HG03442 (cell line): ENCODE measurements at regions not wholly inside any gene's neighbourhood (a gene's known extent, or its start where the extent isn't known, plus 50 kb on each side); places are given as distances from the start of the nearest gene placed in this dataset.
"Not testable (repeated sequence)": the region's sequence is repeated elsewhere in the genome, so short reads cannot be mapped to it uniquely, and the experiment has no call there.

Source experiments
- ATAC-seq: cut with Tn5 transposase; IDR thresholded peaks from one replicate; pipeline ENCODE4 v1.9.1; 2021; ENCODE audit warnings: mild to moderate bottlenecking, moderate library complexity; ENCODE audit not compliant: unreplicated experiment

DNA sequence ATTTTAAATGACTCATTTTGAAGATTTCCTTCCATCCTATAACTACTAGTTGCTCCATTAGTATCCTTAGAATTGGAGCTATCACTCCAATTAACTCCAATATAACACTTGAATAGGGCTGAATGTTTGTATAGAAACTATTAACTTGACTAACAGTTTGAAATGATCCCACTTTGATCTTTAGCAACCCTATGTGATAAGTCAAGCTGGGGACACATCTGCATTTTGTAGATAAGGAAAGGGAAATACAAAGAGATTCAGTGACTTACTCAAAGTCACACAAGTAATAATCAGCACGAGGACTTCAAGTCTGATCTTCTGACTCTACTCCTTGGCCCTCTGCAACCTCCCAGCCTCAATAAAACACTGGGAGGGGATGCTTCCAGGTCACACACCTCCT lies 101.1 kb downstream of the TMEM215 start:
- ATAC-seq, result no peak

DNA sequence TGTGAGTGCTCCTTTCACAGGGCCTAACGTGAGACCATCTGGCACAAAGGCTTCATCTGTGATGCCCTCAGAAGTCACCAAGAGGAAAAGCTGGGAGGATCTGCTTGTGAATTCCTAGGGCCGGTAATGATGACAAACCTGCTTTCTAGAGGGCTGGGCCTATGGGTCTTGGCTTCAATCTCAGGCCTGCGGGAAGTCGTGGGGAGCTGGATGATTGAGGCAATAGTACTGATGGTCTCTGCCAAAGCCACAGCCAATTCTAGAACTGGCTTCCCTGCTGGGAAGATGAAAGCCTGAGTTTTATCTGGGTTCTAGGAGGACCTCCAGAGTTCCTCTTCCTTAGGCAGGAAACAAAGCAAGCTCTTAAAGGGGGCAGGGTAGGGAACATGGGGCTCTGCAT lies 102.7 kb downstream of the TMEM215 start:
- ATAC-seq, result no peak

DNA sequence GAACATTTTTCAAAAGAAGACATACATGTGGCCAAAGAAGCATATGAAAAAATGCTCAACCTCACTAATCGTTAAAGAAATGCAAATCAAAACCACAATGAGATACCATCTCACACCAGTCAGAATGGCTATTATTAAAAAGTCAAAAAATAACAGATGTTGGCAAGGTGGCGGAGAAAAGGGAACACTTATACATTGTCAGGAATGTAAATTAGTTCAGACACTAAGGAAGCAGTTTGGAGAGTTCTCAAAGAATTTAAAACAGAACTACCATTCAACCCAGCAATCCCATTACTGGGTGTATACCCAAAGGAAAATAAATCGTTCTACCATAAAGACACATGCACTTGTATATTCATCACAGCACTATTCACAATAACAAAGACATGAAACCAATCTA lies 106.9 kb downstream of the APTX start:
- ATAC-seq, result not testable (repeated sequence)

DNA sequence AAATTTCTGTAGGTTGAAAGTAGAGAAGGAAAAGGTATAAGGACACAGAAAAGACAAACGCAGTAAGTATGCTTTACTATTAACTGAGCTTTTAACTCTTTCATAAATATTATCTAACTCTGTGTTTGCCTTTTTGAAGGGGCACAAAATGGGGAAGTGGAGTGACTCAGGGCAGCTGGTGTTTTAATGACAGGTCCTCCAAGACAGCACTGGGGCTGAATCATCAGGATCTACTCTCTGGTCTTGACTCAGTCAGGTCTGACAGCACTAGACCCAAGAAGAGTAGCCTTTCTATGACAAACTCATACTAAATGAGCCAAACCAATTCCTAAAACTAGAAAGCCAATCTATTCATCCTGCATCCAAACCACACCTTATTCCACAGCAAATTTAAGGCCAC lies 102.2 kb downstream of the APTX start:
- peak; percentile 59 for ATAC-seq

DNA sequence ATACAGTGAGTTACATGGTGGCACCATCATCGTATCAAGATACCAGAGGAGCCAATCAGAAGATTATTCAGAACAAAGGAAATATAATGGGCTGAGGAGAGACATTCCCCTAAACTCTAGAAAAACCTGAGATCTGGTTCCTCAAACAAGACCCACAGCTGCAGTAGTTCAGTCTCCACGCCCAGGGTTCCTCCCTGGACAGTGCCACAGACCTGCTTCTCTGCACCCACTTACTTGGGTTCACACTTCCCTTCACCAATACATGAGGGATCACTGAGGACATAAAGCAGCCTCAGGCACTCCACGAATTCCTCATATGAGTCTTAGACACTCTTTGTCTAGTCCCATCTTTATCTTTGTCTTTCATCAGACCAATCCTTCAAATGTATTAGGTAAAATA lies 101.7 kb downstream of the APTX start:
- no peak for ATAC-seq

DNA sequence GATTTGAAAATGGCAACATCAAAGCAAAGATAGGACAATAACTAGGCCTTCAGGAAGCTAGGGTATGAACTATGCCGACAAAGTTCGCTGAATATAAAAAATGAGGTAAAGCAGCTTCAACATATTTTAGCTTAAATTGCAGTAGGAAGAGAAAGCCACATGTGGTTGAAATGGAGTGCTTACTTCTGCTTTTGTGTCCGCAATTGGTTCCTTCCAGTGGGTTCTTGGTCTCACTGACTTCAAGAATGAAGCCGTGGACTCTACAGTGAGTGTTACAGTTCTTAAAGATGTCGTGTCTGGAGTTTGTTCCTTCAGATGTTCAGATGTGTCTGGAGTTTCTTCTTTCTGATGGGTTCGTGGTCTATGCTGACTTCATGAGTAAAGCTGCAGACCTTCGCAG lies 95.2 kb downstream of the APTX start:
- peak; percentile 91 for ATAC-seq

DNA sequence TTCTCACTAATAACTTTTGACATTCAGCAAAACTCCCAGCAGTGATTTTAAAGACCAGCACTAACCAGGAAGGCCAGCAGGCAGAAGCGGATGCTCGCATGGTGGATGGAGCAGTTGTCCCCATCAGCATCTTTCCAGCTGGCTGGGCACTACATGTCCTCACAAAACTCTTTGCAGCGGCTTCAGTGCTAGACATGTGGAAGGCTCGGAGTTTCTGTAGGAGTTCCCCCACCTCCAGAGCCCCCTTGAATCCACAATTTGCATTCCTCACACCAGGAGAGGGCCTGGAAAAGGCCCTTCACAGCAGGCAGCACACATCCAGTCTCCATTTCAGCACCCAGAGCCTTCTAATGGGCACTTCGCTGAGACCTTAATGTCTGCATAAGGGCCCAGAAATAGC lies 85.6 kb downstream of the APTX start:
- ATAC-seq, result no peak

DNA sequence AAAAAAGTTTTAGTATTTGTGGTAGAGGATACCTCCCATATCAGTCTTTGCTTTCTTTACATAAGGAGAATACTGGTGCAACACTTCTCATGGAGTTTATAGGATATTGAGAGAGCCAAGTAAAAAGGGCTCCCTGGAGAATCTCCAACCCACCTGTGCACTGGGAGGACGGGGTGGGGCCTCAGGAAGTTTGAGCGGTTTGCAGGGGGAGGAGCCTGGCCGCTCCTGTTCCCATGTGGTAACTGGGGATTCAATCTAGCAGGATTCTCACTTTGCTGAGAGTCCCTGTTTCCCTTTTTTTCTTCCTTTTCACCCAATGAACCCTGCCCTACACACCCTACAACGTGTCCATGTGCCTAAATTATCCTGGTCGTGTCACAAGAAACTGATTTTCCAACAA lies 82.8 kb downstream of the APTX start:
- ATAC-seq, result no peak
